ENCODE measurements at regions not wholly inside any gene's neighbourhood (a gene's known extent, or its start where the extent isn't known, plus 50 kb on each side); places are given as distances from the start of the nearest gene placed in this dataset.

DNA sequence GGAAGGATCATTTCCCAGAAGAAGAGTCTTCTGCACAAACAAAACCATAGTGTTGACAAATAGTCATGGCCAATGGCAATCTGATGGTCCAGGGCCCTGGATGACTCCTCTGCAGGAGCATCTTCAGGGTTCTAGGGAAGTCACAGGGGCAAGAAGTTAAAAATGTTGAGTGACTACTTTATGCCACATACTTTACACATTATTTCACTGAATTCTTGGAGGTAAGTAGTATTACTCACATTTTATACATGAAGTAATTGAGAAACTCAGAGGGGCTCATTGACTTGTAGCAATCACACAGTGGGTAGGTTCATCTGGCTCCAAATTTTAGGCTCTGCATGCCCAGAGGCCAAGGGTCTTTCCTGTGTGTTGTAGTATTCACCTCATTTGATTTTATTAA lies 430.2 kb upstream of the MCTP2 start:
- TF ChIP-seq, protein P1, sequence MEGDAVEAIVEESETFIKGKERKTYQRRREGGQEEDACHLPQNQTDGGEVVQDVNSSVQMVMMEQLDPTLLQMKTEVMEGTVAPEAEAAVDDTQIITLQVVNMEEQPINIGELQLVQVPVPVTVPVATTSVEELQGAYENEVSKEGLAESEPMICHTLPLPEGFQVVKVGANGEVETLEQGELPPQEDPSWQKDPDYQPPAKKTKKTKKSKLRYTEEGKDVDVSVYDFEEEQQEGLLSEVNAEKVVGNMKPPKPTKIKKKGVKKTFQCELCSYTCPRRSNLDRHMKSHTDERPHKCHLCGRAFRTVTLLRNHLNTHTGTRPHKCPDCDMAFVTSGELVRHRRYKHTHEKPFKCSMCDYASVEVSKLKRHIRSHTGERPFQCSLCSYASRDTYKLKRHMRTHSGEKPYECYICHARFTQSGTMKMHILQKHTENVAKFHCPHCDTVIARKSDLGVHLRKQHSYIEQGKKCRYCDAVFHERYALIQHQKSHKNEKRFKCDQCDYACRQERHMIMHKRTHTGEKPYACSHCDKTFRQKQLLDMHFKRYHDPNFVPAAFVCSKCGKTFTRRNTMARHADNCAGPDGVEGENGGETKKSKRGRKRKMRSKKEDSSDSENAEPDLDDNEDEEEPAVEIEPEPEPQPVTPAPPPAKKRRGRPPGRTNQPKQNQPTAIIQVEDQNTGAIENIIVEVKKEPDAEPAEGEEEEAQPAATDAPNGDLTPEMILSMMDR (IDR thresholded peaks at IDR 0.05 in 8 of 11, conservative IDR thresholded peaks at IDR 0.05 in 3 of 11): no peak
- no peak for TF ChIP-seq POLR2A (IDR thresholded peaks at IDR 0.05)
- no peak for TF ChIP-seq POLR2AphosphoS5 (IDR thresholded peaks at IDR 0.05)

All from spleen (tissue), 7 donors.